ENCODE measurements at regions not wholly inside any gene's neighbourhood (a gene's known extent, or its start where the extent isn't known, plus 50 kb on each side); places are given as distances from the start of the nearest gene placed in this dataset.

- intact Hi-C loops (cut with micrococcal nuclease) (no loop called here), in situ Hi-C loops (cut with MboI; ENCODE audit: low sequenced_read_pairs) (no loop called here), dilution Hi-C loops (cut with HindIII; ENCODE audit: low sequenced_read_pairs, unreplicated experiment) (no loop called here)
- Histone ChIP-seq H3K79me1 (ENCODE audit: low read depth in 1 of 2, low read length in 2 of 2) (no peaks in the 10 kb centered on the region), H2BK120ac (ENCODE audit: low read depth, low read length) (no peak overlapping the region), H2AK9ac (replicated peaks; ENCODE audit: low read depth, low read length, poor library complexity) (no peak overlapping the region), H3K9me3 (ENCODE audit: control insufficient read depth, insufficient read depth, low read length) (peaks cover 53% of the 10 kb centered on the region), H2BK5ac (ENCODE audit: low read depth, low read length, poor library complexity, severe bottlenecking) (no peak overlapping the region), H3K23ac (ENCODE audit: low read depth, low read length) (no peak overlapping the region), H4K8ac (ENCODE audit: low read depth in 2 of 2, low read length in 2 of 2) (no peak overlapping the region), H2AFZ (replicated peaks; ENCODE audit: low read length, poor library complexity) (no peak overlapping the region), H3K27ac (ENCODE audit: insufficient read depth, low read length) (no peak overlapping the region), H4K5ac (ENCODE audit: low read depth, low read length) (no peak overlapping the region), H2BK15ac (ENCODE audit: low read depth, low read length) (no peak overlapping the region), H4K20me1 (ENCODE audit: insufficient read depth, low read length) (no peaks in the 10 kb centered on the region), H3K18ac (ENCODE audit: low read depth, low read length) (no peak overlapping the region), H3K36me3 (ENCODE audit: control insufficient read depth, insufficient read depth, low read length) (no peaks in the 10 kb centered on the region), H3K9ac (ENCODE audit: low read depth, low read length) (no peak overlapping the region), H2BK20ac (ENCODE audit: low read depth, low read length) (no peak overlapping the region), H3K56ac (ENCODE audit: extremely low read depth, insufficient read depth, low read length) (no peak overlapping the region), H3K4ac (ENCODE audit: low read depth, low read length) (no peak overlapping the region), H4K91ac (ENCODE audit: insufficient read depth, low read depth, low read length) (no peak overlapping the region), H3K4me2 (ENCODE audit: low read depth, low read length) (no peak overlapping the region), H3K4me3 (ENCODE audit: insufficient read depth, low read depth, low read length) (no peak overlapping the region), H3K27me3 (ENCODE audit: control insufficient read depth, insufficient read depth, low read length) (no peaks in the 10 kb centered on the region), H2AK5ac (ENCODE audit: low read depth, low read length) (no peak overlapping the region), H3K4me1 (ENCODE audit: control insufficient read depth, insufficient read depth, low read length) (no peaks in the 10 kb centered on the region), H3K14ac (replicated peaks; ENCODE audit: low read depth, low read length) (no peak overlapping the region), H3K9me1 (ENCODE audit: insufficient read depth, low read length) (no peaks in the 10 kb centered on the region)
- WGBS, 2 experiments (ENCODE audit: extremely low coverage in 2 of 2, insufficient read length in 1 of 2), result 66% methylated on average over 4 of the region's 11 CpGs; no CpG with 5 or more reads in 1 of the 2 experiments
- POLR2A ChIA-PET (ENCODE audit: unreplicated experiment), result no interaction called here
- CTCF ChIA-PET, result no interaction called here
- no peak for DNase-seq
- BruUV-seq (replicated peaks), result no TSS peak
- TF ChIP-seq CHD1 (IDR thresholded peaks at IDR 0.05; ENCODE audit: low read depth, low read length) (no peak), FOS (IDR thresholded peaks at IDR 0.05; ENCODE audit: low read depth, low read length) (no peak), RFX5 (IDR thresholded peaks at IDR 0.05; ENCODE audit: low read depth, low read length) (no peak), MXI1 (IDR thresholded peaks at IDR 0.05; ENCODE audit: borderline replicate concordance, low read depth, low read length) (no peak), USF2 (IDR thresholded peaks at IDR 0.05; ENCODE audit: low read depth, low read length) (no peak), MAZ (IDR thresholded peaks at IDR 0.05; ENCODE audit: borderline replicate concordance, low read depth, low read length) (no peak), MAFK (IDR thresholded peaks at IDR 0.05; ENCODE audit: low read depth, low read length) (no peak), POLR2A (IDR thresholded peaks at IDR 0.05; ENCODE audit: low read depth, low read length) (no peak)
- TF ChIP-seq, protein P1, sequence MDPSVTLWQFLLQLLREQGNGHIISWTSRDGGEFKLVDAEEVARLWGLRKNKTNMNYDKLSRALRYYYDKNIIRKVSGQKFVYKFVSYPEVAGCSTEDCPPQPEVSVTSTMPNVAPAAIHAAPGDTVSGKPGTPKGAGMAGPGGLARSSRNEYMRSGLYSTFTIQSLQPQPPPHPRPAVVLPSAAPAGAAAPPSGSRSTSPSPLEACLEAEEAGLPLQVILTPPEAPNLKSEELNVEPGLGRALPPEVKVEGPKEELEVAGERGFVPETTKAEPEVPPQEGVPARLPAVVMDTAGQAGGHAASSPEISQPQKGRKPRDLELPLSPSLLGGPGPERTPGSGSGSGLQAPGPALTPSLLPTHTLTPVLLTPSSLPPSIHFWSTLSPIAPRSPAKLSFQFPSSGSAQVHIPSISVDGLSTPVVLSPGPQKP (IDR thresholded peaks at IDR 0.05; ENCODE audit: borderline replicate concordance, low read depth, low read length), result no peak
- ATAC-seq (ENCODE audit: low read depth), result no peak
These were observed 249.5 kb upstream of the SHH start for GRCh38 chr7:156061689-156062255.
